HFF-Myc (cell line): ENCODE measurements at regions not wholly inside any gene's neighbourhood (a gene's known extent, or its start where the extent isn't known, plus 50 kb on each side); places are given as distances from the start of the nearest gene placed in this dataset.
"Not testable (repeated sequence)": the region's sequence is repeated elsewhere in the genome, so short reads cannot be mapped to it uniquely, and the experiment has no call there.

ENCODE experiments used
- DNase-seq: peaks from one replicate; pipeline ENCODE4 v3.0.0-alpha.2; 2011; ENCODE audit warnings: low read depth; ENCODE audit errors: extremely low read depth
- H3K4me3 ChIP-seq: replicated peaks from 2 replicates; pipeline ENCODE4 v1.5.1; 2011; ENCODE audit warnings: low read depth, mild to moderate bottlenecking, control low read depth, low read length
- CTCF ChIP-seq: IDR thresholded peaks from 2 replicates; pipeline ENCODE4 v1.5.1; 2012; ENCODE audit warnings: mild to moderate bottlenecking, low read depth, low read length, control low read depth; ENCODE audit errors: missing control alignments

- DNase-seq = no peak
- H3K4me3 ChIP-seq = no peak overlapping the region
- no peak for TF ChIP-seq CTCF
Observed at GRCh38 chr3:95237783-95238182, 1174.9 kb downstream of the NSUN3 start.

GRCh38 chr3:95240395-95240794 is 1177.5 kb downstream of the NSUN3 start:
- no peak overlapping the region for H3K4me3 ChIP-seq
- no peak for TF ChIP-seq CTCF
- DNase-seq = no peak

- H3K4me3 ChIP-seq, DNase-seq: not testable (repeated sequence)
Observed at GRCh38 chr3:95241256-95241655, 1178.4 kb downstream of the NSUN3 start.

GRCh38 chr3:95246413-95246812 is 1183.6 kb downstream of the NSUN3 start:
- DNase-seq = no peak
- no peak for TF ChIP-seq CTCF
- no peak overlapping the region for H3K4me3 ChIP-seq

GRCh38 chr3:95254061-95254460 is 1191.2 kb downstream of the NSUN3 start:
- no peak for TF ChIP-seq CTCF
- H3K4me3 ChIP-seq = no peak overlapping the region
- DNase-seq = no peak

- no peak overlapping the region for H3K4me3 ChIP-seq
- no peak for DNase-seq
- no peak for TF ChIP-seq CTCF
Observed at GRCh38 chr3:95254758-95255157, 1191.9 kb downstream of the NSUN3 start.

GRCh38 chr3:95265129-95265528 is 1202.3 kb downstream of the NSUN3 start:
- H3K4me3 ChIP-seq = no peak overlapping the region
- TF ChIP-seq CTCF = no peak
- no peak for DNase-seq
